IMR-90 (cell line): ENCODE measurements at regions not wholly inside any gene's neighbourhood (a gene's known extent, or its start where the extent isn't known, plus 50 kb on each side); places are given as distances from the start of the nearest gene placed in this dataset.

ENCODE experiments used
- BHLHE40 ChIP-seq: fragments of 150-350 bp; IDR thresholded peaks from 2 replicates; pipeline ENCODE4 v1.6.1; 2016; ENCODE audit warnings: mild to moderate bottlenecking, low read depth, low read length
- CEBPB ChIP-seq: IDR thresholded peaks from 2 replicates; pipeline ENCODE4 v1.6.1; 2012; ENCODE audit warnings: low read depth, low read length, improper control_type of control experiment
- CHD1 ChIP-seq: IDR thresholded peaks from 2 replicates; pipeline ENCODE4 v1.6.1; 2012; ENCODE audit warnings: low read depth, low read length, improper control_type of control experiment
- ELK1 ChIP-seq: fragments of 150-350 bp; IDR thresholded peaks from 2 replicates; pipeline ENCODE4 v1.6.1; 2016; ENCODE audit warnings: low read depth, mild to moderate bottlenecking, low read length, moderate library complexity, borderline replicate concordance
- MAFK ChIP-seq: IDR thresholded peaks from 2 replicates; pipeline ENCODE4 v1.6.1; 2012; ENCODE audit warnings: low read depth, low read length, improper control_type of control experiment
- MAZ ChIP-seq: IDR thresholded peaks from 2 replicates; pipeline ENCODE4 v1.6.1; 2012; ENCODE audit warnings: low read depth, mild to moderate bottlenecking, low read length, improper control_type of control experiment, moderate library complexity, borderline replicate concordance
- MXI1 ChIP-seq: IDR thresholded peaks from 2 replicates; pipeline ENCODE4 v1.6.1; 2012; ENCODE audit warnings: low read depth, mild to moderate bottlenecking, low read length, moderate library complexity, borderline replicate concordance
- NFE2L2 ChIP-seq: fragments of 150-350 bp; IDR thresholded peaks from 2 replicates; pipeline ENCODE4 v1.6.1; 2016; ENCODE audit warnings: low read depth, mild to moderate bottlenecking, low read length
- POLR2A ChIP-seq: IDR thresholded peaks from 2 replicates; pipeline ENCODE4 v1.6.1; 2012; ENCODE audit warnings: mild to moderate bottlenecking, low read depth, low read length
- RAD21 ChIP-seq: IDR thresholded peaks from 2 replicates; pipeline ENCODE4 v1.6.1; 2012; ENCODE audit warnings: low read length, improper control_type of control experiment
- RCOR1 ChIP-seq: IDR thresholded peaks from 2 replicates; pipeline ENCODE4 v1.6.1; 2012; ENCODE audit warnings: mild to moderate bottlenecking, low read length, improper control_type of control experiment; ENCODE audit not compliant: insufficient replicate concordance
- USF2 ChIP-seq: fragments of 150-350 bp; IDR thresholded peaks from 2 replicates; pipeline ENCODE4 v1.6.1; 2017; ENCODE audit warnings: mild to moderate bottlenecking, antibody characterized with exemption, low read length, low read depth
- TF ChIP-seq, protein P1 (sequence below): conservative IDR thresholded peaks from 2 replicates; pipeline ENCODE4 v1.5.1; 2012; ENCODE audit warnings: mild to moderate bottlenecking, low read depth, low read length, improper control_type of control experiment

GRCh38 chr1:106185089-106185488, 871.4 kb upstream of the PRMT6 start:
- TF ChIP-seq, protein P1, sequence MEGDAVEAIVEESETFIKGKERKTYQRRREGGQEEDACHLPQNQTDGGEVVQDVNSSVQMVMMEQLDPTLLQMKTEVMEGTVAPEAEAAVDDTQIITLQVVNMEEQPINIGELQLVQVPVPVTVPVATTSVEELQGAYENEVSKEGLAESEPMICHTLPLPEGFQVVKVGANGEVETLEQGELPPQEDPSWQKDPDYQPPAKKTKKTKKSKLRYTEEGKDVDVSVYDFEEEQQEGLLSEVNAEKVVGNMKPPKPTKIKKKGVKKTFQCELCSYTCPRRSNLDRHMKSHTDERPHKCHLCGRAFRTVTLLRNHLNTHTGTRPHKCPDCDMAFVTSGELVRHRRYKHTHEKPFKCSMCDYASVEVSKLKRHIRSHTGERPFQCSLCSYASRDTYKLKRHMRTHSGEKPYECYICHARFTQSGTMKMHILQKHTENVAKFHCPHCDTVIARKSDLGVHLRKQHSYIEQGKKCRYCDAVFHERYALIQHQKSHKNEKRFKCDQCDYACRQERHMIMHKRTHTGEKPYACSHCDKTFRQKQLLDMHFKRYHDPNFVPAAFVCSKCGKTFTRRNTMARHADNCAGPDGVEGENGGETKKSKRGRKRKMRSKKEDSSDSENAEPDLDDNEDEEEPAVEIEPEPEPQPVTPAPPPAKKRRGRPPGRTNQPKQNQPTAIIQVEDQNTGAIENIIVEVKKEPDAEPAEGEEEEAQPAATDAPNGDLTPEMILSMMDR = no peak
- no peak for TF ChIP-seq USF2
- no peak for TF ChIP-seq MXI1
- TF ChIP-seq RAD21 = no peak
- no peak for TF ChIP-seq POLR2A
- no peak for TF ChIP-seq BHLHE40
- no peak for TF ChIP-seq CEBPB
- TF ChIP-seq RCOR1 = no peak
- TF ChIP-seq MAZ = no peak
- TF ChIP-seq NFE2L2 = no peak
- no peak for TF ChIP-seq ELK1
- no peak for TF ChIP-seq CHD1
- TF ChIP-seq MAFK = no peak
